ENCODE measurements at regions not wholly inside any gene's neighbourhood (a gene's known extent, or its start where the extent isn't known, plus 50 kb on each side); places are given as distances from the start of the nearest gene placed in this dataset.

- DNase-seq (ENCODE audit: low spot score), result no peak
Observed at GRCh38 chr16:16790597-16790996, 411.7 kb downstream of the NPIPA7 start.

- DNase-seq (ENCODE audit: low spot score), result no peak
Observed at GRCh38 chr16:16791051-16791450, 412.1 kb downstream of the NPIPA7 start.

GRCh38 chr16:16797239-16797638 lies 418.3 kb downstream of the NPIPA7 start:
- no peak for DNase-seq (ENCODE audit: low spot score)

- no peak for DNase-seq (ENCODE audit: low spot score)
Observed at GRCh38 chr16:16798504-16798903, 419.6 kb downstream of the NPIPA7 start.

DNA sequence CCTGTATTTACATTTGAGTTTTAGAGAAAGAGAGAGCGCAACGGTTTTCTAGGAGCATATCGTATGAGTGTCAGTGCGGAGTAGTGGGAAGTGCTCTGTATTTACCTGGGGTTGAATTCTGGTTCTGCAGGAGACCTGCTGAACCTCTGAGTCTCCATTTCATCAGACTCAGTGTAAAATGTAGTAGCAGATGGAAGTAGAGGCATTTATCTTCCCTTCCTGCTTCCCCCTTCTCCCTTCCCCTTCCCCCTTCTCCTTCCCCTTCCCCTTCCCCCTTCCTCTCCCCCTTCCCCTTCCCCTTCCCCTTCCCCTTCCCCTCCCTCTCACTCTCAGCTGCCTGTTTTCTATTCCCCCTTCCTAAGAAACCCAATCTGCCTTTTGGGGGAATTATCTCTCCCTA lies 426.9 kb downstream of the NPIPA7 start:
- no peak for DNase-seq (ENCODE audit: low spot score)

GRCh38 chr16:16815641-16816040 lies 436.7 kb downstream of the NPIPA7 start:
- no peak for DNase-seq (ENCODE audit: low spot score)

- no peak for DNase-seq (ENCODE audit: low spot score)
Observed at GRCh38 chr16:16817196-16817595, 438.3 kb downstream of the NPIPA7 start.

- no peak for DNase-seq (ENCODE audit: low spot score)
Observed at GRCh38 chr16:16821261-16821660, 442.3 kb downstream of the NPIPA7 start.

DNA sequence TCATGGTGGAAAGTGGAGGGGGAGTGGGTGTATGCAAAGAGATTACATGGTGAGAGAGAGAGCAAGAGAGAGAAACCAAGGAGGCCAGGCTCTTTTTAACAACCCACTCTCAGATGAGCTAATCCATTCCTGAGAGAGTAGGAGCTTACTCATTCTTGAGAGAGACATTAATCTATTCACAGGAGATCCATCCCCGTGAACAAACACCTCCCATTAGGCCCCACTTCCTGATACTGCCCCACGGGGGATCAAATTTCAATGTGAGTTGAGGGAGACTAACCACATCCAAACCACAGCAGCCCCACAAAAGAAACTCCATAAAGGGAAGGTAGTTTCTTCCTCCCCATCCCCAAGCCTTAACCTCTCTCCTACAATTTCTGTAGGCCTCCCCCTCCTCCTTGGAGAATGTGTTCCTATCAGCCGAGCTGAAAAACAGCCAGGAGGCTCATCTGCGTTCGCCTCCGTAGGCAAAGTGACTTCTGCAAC lies 450.0 kb downstream of the NPIPA7 start:
- DNase-seq (ENCODE audit: low spot score), result no peak

- no peak for DNase-seq (ENCODE audit: low spot score)
Observed at GRCh38 chr16:16830401-16830800, 451.5 kb downstream of the NPIPA7 start.

DNA sequence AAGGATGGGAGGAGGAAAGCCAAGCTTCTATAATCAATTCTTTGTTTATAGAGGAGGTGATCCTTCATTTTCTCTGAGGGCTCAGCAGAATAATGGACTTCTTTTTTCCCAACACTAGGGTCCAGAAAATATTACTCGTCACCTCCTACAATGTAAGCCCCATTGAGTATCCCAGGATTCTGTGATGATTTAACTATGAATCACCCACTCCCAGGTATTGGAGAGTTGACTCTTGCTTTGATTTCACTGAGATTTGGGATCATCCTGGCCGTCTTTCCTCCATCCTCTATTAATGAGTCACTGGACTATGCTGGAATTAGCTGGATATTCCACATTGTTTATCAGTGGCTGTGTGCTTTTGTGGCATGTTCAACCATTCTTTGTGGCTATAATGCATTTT lies 452.0 kb downstream of the NPIPA7 start:
- DNase-seq (ENCODE audit: low spot score), result no peak

DNA sequence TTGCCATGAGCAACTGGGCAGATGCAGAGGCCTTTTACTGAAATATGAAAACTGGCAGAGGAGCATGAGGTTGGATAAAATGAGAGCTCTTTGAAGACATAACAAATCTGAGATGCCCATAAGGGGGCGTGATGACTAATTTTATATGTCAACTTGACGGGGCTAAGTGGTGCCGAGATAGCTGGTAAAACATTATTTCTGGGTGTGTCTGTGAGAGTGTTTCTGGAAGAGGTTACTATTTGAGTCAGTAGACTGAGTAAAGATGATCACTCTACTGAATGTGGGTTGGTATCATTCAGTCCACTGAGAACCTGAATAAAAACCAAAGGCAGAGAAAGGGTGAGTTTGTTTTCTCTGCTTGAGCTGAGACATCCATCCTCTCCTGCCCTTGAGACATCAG lies 454.2 kb downstream of the NPIPA7 start:
- DNase-seq (ENCODE audit: low spot score), result no peak

DNA sequence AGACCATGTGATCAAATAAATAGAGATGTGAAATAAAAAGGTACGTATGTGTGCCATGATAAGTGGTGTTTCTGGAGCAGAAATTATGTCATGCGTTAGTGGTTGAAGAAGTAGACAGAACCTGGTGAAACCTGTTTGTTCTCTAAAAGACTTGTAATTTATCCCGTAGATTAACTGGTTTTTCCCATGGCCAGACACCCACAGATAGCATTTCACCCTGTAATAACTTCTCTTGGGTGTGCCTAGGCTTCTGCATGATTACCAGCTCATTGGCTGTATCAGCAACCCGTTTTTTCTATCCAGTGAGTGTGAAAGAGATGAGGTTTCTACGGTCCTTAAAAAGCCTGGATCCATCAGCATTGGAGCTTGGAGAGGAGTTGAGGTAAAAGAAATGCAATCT lies 471.3 kb downstream of the NPIPA7 start:
- DNase-seq (ENCODE audit: low spot score), result no peak

DNA sequence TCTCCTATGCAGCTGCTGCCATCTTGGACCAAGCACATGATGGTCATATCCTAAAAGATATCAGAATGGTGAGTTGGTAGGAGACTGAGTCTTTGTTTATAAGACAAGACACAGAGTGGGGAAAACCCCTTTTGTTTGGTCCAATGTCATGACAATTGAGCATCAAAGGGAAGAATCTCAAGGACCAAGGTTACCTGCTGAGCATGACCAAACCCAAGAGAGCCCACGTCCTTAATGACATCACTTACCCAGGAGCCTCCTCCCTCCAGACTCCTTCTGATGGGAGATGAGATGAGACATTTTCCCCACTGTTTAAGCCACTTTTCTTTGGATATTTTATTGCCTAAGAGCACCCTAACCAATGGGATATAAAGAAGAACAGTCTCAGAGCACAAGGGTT lies 478.1 kb downstream of the NPIPA7 start:
- no peak for DNase-seq (ENCODE audit: low spot score)

GRCh38 chr16:16857603-16858283 lies 478.8 kb downstream of the NPIPA7 start:
- DNase-seq (ENCODE audit: low spot score), result no peak

DNA sequence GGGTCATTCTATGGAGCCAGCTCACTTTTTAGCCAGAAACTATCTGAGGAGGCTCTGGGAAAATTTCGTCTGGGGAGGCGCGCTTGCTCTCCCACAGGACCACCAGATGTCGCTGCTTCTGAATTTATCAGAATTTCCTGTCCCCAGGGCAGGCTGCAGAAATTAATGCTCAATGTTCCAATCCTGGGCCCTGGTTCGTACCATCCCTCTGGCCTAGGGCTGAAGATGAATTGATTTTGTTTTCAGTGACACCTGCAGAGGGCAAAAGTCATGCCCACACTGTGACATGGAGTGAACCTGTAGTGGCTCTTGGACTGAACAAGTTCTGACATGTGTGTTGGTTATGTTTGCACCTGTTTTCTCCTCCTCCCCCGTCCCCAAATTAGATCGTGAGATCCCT lies 482.6 kb downstream of the NPIPA7 start:
- DNase-seq (ENCODE audit: low spot score), result peak; percentile 62

GRCh38 chr16:16863672-16864071 lies 484.7 kb downstream of the NPIPA7 start:
- DNase-seq (ENCODE audit: low spot score), result no peak

DNA sequence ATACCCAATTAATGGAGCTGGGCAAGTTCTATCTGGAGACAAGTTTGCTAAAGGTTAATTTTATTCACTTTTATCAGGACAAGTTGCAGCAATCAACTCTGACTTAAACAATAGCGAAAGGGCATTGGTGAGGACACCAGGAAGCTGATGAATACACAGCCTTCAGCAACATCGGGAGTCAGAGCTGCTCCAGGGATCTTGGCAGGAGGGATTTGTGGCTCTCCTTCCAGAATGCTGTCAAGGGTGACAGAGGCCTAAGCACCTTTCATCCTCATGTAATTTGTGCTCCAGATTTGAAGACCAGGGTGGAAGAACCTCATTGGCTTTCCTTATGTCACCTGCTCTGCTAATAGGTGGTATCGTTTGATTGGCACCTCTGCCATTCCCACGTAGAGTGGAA lies 485.6 kb downstream of the NPIPA7 start:
- no peak for DNase-seq (ENCODE audit: low spot score)

DNA sequence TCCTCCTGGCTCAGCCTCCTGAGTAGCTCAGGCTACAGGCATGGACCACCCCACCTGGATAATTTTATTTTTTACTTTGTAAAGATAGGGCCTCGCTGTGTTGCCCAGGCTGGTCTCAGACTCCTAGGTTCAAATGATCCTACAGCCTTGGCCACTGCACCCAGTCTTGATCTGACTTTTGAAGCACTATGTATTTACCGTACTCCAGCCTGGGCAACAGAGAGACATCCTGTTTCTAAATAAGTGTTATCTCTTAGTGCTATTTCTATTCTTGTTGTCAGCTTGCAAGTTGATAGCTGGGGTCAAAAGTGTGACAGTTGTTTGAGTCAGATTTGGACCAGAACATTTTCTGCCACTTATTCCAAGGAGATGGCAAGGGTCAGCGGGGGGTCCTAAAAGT lies 486.4 kb downstream of the NPIPA7 start:
- no peak for DNase-seq (ENCODE audit: low spot score)

- no peak for DNase-seq (ENCODE audit: low spot score)
Observed at GRCh38 chr16:16867973-16868372, 489.0 kb downstream of the NPIPA7 start.

GRCh38 chr16:16868727-16869126 lies 489.8 kb downstream of the NPIPA7 start:
- DNase-seq (ENCODE audit: low spot score), result no peak

DNA sequence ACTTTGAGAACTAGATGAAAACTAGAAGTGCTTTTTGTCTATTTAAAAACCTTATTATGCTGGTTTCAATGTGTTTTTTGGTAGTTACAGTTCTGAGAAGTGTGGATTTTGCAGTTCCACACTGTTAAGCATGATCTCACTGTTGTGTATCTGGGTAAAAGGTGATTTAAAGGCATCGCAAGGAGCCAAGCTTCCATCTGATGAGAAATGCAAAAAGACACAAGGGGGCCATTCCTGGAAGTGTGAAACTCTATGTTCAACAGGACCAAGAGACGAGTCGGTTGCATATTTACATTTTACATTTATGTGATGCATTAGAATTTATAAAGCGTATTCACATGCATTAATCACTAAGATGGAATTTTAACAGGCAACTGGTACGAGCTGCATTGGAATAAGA lies 490.8 kb downstream of the NPIPA7 start:
- no peak for DNase-seq (ENCODE audit: low spot score)

DNA sequence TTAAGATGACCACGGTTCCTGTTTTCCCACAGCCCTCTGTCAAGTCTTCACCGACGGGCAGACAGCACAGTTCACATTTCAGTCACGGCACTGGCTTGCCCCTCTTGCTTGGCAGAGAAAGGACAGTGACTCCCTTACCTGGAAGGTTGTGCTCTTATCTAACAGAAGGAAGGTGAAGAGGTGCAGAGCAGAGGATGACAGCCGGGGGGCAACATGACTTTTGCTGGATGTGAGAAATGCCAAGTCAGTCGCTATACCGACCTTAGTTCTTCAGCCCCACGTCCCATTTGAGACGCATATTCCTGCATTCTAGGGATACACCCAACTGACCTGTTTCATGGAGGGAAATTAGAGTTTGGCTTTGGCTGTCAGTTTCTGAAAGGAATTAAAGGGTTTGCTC lies 492.3 kb downstream of the NPIPA7 start:
- DNase-seq (ENCODE audit: low spot score), result no peak

DNA sequence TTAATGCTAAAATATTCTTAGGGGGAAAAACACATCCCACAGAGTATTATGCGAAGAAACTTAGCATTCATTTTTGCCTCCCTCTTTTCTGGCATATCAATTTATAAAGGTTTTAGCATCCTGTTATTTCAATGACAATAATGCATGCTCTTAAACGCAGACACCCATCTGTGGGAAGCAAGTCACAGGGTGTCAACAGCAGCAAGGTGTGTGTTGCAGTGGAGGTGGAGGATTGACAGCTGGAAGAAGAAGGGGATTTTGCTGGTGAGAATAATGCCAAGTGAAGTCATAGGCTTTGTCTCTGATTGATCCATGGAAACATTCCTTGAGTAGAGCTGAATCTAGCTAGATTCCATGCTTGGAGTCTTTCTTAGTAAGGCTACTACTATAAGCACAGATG lies 498.1 kb downstream of the NPIPA7 start:
- no peak for DNase-seq (ENCODE audit: low spot score)

All from ecto neural progenitor cell (in vitro differentiated cells).